Thyroid gland (tissue), 4 donors: ENCODE measurements at regions not wholly inside any gene's neighbourhood (a gene's known extent, or its start where the extent isn't known, plus 50 kb on each side); places are given as distances from the start of the nearest gene placed in this dataset.

Source experiments
- POLR2A ChIP-seq, 2 donors: fragments of 450-650 bp; IDR thresholded peaks; one replicate each; pipeline ENCODE4 v1.6.1; 2017; ENCODE audit warnings: antibody characterized with exemption in 2 of 2, mild to moderate bottlenecking in 2 of 2, moderate library complexity in 1 of 2
- TF ChIP-seq, protein P1 (sequence below), 6 experiments: fragments of 200-600 bp in 3 of 6; fragments of 450-650 bp in 3 of 6; sonication (generic) in 3 of 6; IDR thresholded peaks; one replicate each; pipeline ENCODE4 v1.5.1; 2016 to 2019; ENCODE audit warnings: antibody characterized with exemption in 6 of 6, mild to moderate bottlenecking in 2 of 6, inconsistent platforms in 1 of 6, moderate library complexity in 1 of 6

DNA sequence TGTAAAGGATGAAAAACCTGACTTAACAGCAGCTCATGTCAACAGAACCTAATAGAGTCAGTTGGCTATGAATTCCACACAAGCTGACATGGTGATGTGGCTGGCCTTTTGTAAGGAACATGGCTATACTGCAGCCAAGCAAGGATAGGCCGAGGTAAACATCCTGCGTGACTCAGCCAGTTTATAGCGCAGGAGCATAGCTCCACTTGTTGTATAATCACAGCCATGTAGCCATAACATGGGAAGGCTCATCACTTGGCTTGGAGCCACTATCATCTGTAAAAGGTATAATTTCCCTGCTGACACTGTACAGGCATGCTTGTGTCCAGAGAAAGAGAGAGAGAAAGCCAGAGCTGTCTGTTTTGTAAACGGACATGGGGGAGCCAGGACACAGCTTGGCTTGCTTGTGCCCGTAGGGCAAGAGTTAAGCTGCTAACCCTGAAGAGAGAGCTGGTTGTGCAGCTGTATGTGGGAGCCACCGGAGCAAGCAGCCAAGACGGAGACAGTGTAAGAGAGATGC lies 104.4 kb upstream of the PLET1 start:
- no peak for TF ChIP-seq POLR2A (IDR thresholded peaks at IDR 0.05)
- TF ChIP-seq, protein P1, sequence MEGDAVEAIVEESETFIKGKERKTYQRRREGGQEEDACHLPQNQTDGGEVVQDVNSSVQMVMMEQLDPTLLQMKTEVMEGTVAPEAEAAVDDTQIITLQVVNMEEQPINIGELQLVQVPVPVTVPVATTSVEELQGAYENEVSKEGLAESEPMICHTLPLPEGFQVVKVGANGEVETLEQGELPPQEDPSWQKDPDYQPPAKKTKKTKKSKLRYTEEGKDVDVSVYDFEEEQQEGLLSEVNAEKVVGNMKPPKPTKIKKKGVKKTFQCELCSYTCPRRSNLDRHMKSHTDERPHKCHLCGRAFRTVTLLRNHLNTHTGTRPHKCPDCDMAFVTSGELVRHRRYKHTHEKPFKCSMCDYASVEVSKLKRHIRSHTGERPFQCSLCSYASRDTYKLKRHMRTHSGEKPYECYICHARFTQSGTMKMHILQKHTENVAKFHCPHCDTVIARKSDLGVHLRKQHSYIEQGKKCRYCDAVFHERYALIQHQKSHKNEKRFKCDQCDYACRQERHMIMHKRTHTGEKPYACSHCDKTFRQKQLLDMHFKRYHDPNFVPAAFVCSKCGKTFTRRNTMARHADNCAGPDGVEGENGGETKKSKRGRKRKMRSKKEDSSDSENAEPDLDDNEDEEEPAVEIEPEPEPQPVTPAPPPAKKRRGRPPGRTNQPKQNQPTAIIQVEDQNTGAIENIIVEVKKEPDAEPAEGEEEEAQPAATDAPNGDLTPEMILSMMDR (IDR thresholded peaks at IDR 0.05): no peak
